Keratinocyte (primary cell): ENCODE measurements at regions not wholly inside any gene's neighbourhood (a gene's known extent, or its start where the extent isn't known, plus 50 kb on each side); places are given as distances from the start of the nearest gene placed in this dataset.

Experiments
- DNase-seq: peaks from one replicate; pipeline ENCODE4 v3.0.0-alpha.2; 2011; ENCODE audit warnings: low read depth, missing footprints, low spot score
- FAIRE-seq: peaks from 2 replicates; lab custom pipeline; 2011; peaks lifted over from hg19 to GRCh38; lab: Jason Lieb, UNC
- H2AFZ ChIP-seq: 2 replicates; pipeline ENCODE4 v1.6.0; 2012; ENCODE audit warnings: low read length, control low read depth, inconsistent platforms; ENCODE audit not compliant: control insufficient read depth
- H3K27ac ChIP-seq: 2 replicates; pipeline ENCODE4 v1.5.1; 2011; ENCODE audit warnings: low read length; ENCODE audit not compliant: control insufficient read depth, insufficient read depth
- H3K27me3 ChIP-seq: 3 replicates; pipeline ENCODE4 v1.6.0; 2011; ENCODE audit warnings: low read length; ENCODE audit not compliant: control insufficient read depth, insufficient read depth; ENCODE audit errors: extremely low read depth
- H3K36me3 ChIP-seq, 2 experiments: 2 replicates in 1 of 2; 3 replicates in 1 of 2; pipeline ENCODE4 v1.5.1; 2011; ENCODE audit warnings: low read length in 2 of 2, mild to moderate bottlenecking in 1 of 2; ENCODE audit not compliant: control insufficient read depth in 2 of 2, insufficient read depth in 2 of 2; ENCODE audit errors: extremely low read depth in 1 of 2
- H3K4me1 ChIP-seq: 3 replicates; pipeline ENCODE4 v1.5.1; 2011; ENCODE audit warnings: low read length; ENCODE audit not compliant: control insufficient read depth, insufficient read depth; ENCODE audit errors: extremely low read depth
- H3K4me2 ChIP-seq: 3 replicates; pipeline ENCODE4 v1.6.0; 2011; ENCODE audit warnings: low read depth, low read length; ENCODE audit not compliant: control insufficient read depth, insufficient read depth; ENCODE audit errors: extremely low read depth
- H3K4me3 ChIP-seq, 3 experiments: fragments of 200-600 bp in 1 of 3; sonication (generic) in 1 of 3; 2 replicates in 2 of 3; 3 replicates in 1 of 3; pipeline ENCODE4 v1.5.1; 2011 to 2016; ENCODE audit warnings: low read length in 3 of 3, mild to moderate bottlenecking in 3 of 3, control low read depth in 2 of 3, inconsistent platforms in 1 of 3, low read depth in 1 of 3, mixed read lengths in 1 of 3, mixed run types in 1 of 3, moderate library complexity in 1 of 3; ENCODE audit not compliant: control insufficient read depth in 2 of 3, insufficient read depth in 2 of 3; ENCODE audit errors: extremely low read depth in 1 of 3
- H3K79me2 ChIP-seq: 2 replicates; pipeline ENCODE4 v1.6.0; 2012; ENCODE audit warnings: low read length; ENCODE audit not compliant: control insufficient read depth, insufficient read depth
- H3K9ac ChIP-seq: 3 replicates; pipeline ENCODE4 v1.6.0; 2011; ENCODE audit warnings: low read length; ENCODE audit not compliant: control insufficient read depth, insufficient read depth; ENCODE audit errors: extremely low read depth
- H3K9me1 ChIP-seq: 3 replicates; pipeline ENCODE4 v1.6.0; 2011; ENCODE audit warnings: low read length; ENCODE audit not compliant: control insufficient read depth, insufficient read depth; ENCODE audit errors: extremely low read depth
- H3K9me3 ChIP-seq: 2 replicates; pipeline ENCODE4 v1.5.1; 2012; ENCODE audit warnings: low read depth, low read length; ENCODE audit not compliant: control insufficient read depth
- H4K20me1 ChIP-seq: 3 replicates; pipeline ENCODE4 v1.6.0; 2011; ENCODE audit warnings: low read length; ENCODE audit not compliant: control insufficient read depth, insufficient read depth; ENCODE audit errors: extremely low read depth
- CTCF ChIP-seq, 3 experiments: IDR thresholded peaks in 1 of 3; conservative IDR thresholded peaks in 1 of 3; optimal IDR thresholded peaks in 1 of 3; 2 replicates in 2 of 3; 3 replicates in 1 of 3; pipeline versions ENCODE3 to v1.5.1; 2011; ENCODE audit warnings: low read length in 3 of 3, mild to moderate bottlenecking in 3 of 3, moderate library complexity in 2 of 3, control low read depth in 1 of 3, inconsistent platforms in 1 of 3; ENCODE audit not compliant: insufficient read depth in 2 of 3; ENCODE audit errors: extremely low read depth in 1 of 3
- EZH2 ChIP-seq: IDR thresholded peaks from one replicate; pipeline ENCODE4 v1.6.1; 2012; ENCODE audit warnings: inconsistent platforms, mild to moderate bottlenecking, low read length, moderate library complexity
- dilution Hi-C: fragments of 300-500 bp; cut with MboI; formaldehyde crosslinking; loops from one replicate; pipeline ENCODE4 v1.7.0; 2020; ENCODE audit warnings: low sequenced_read_pairs; ENCODE audit not compliant: extremely low pct_ligation_motif_present

GRCh38 chr13:78436311-78436710 lies 167.0 kb downstream of the POU4F1 start:
- FAIRE-seq (no peak), DNase-seq (no peak)
- TF ChIP-seq CTCF (optimal IDR thresholded peaks at IDR 0.05 in 1 of 3, IDR thresholded peaks at IDR 0.05 in 1 of 3, conservative IDR thresholded peaks at IDR 0.05 in 1 of 3; ENCODE audit: extremely low read depth in 1 of 3, insufficient read depth in 2 of 3, low read length in 3 of 3) (no peak), EZH2 (no peak)
- Histone ChIP-seq H3K27me3 (no peaks in the 10 kb centered on the region), H3K9ac (no peak overlapping the region), H3K9me1 (no peaks in the 10 kb centered on the region), H3K36me3 (no peaks in the 10 kb centered on the region), H3K9me3 (no peaks in the 10 kb centered on the region), H2AFZ (no peak overlapping the region), H4K20me1 (no peaks in the 10 kb centered on the region), H3K4me3 (no peak overlapping the region), H3K4me2 (no peak overlapping the region), H3K79me2 (no peaks in the 10 kb centered on the region), H3K27ac (no peak overlapping the region), H3K4me1 (no peaks in the 10 kb centered on the region)
- dilution Hi-C loops: no loop called here

- dilution Hi-C loops: no loop called here
- Histone ChIP-seq H3K4me3 (no peak overlapping the region), H3K4me2 (no peak overlapping the region), H4K20me1 (no peaks in the 10 kb centered on the region), H3K27ac (no peak overlapping the region), H3K9me3 (no peaks in the 10 kb centered on the region), H3K27me3 (no peaks in the 10 kb centered on the region), H3K9ac (no peak overlapping the region), H3K36me3 (no peaks in the 10 kb centered on the region), H3K4me1 (no peaks in the 10 kb centered on the region), H3K79me2 (no peaks in the 10 kb centered on the region), H2AFZ (no peak overlapping the region), H3K9me1 (no peaks in the 10 kb centered on the region)
- TF ChIP-seq CTCF (optimal IDR thresholded peaks at IDR 0.05 in 1 of 3, IDR thresholded peaks at IDR 0.05 in 1 of 3, conservative IDR thresholded peaks at IDR 0.05 in 1 of 3; ENCODE audit: extremely low read depth in 1 of 3, insufficient read depth in 2 of 3, low read length in 3 of 3) (no peak), EZH2 (no peak)
- FAIRE-seq: no peak
- no peak for DNase-seq
These were observed 172.0 kb downstream of the POU4F1 start for GRCh38 chr13:78431328-78431727.
